ENCODE measurements at regions not wholly inside any gene's neighbourhood (a gene's known extent, or its start where the extent isn't known, plus 50 kb on each side); places are given as distances from the start of the nearest gene placed in this dataset.

- DNase-seq: no peak
Observed at GRCh38 chr2:167900435-167901114, 346.8 kb downstream of the STK39 start.

- DNase-seq: no peak
Observed at GRCh38 chr2:167898340-167898739, 349.1 kb downstream of the STK39 start.

GRCh38 chr2:167891841-167892240 is 355.6 kb downstream of the STK39 start:
- no peak for DNase-seq

GRCh38 chr2:167890739-167891138 is 356.7 kb downstream of the STK39 start:
- DNase-seq: no peak

- DNase-seq: no peak
Observed at GRCh38 chr2:167880415-167880814, 367.0 kb downstream of the STK39 start.

- no peak for DNase-seq
Observed at GRCh38 chr2:167875529-167875928, 371.9 kb downstream of the STK39 start.

- DNase-seq: no peak
Observed at GRCh38 chr2:167874812-167875211, 372.6 kb downstream of the STK39 start.

GRCh38 chr2:167871286-167871685 is 376.1 kb downstream of the STK39 start:
- DNase-seq: no peak

GRCh38 chr2:167869200-167869599 is 378.2 kb downstream of the STK39 start:
- DNase-seq: no peak

- no peak for DNase-seq
Observed at GRCh38 chr2:167863377-167863776, 384.0 kb downstream of the STK39 start.

GRCh38 chr2:167862782-167863181 is 384.6 kb downstream of the STK39 start:
- DNase-seq: no peak

GRCh38 chr2:167862296-167862695 is 385.1 kb downstream of the STK39 start:
- no peak for DNase-seq

- no peak for DNase-seq
Observed at GRCh38 chr2:167861574-167862193, 385.7 kb downstream of the STK39 start.

- DNase-seq: no peak
Observed at GRCh38 chr2:167860082-167860481, 387.3 kb downstream of the STK39 start.

- DNase-seq: no peak
Observed at GRCh38 chr2:167859676-167860075, 387.7 kb downstream of the STK39 start.

- DNase-seq: no peak
Observed at GRCh38 chr2:167858086-167858485, 389.3 kb downstream of the STK39 start.

- no peak for DNase-seq
Observed at GRCh38 chr2:167857416-167857815, 390.0 kb downstream of the STK39 start.

- no peak for DNase-seq
Observed at GRCh38 chr2:167856190-167856589, 391.2 kb downstream of the STK39 start.

- no peak for DNase-seq
Observed at GRCh38 chr2:167855211-167855610, 392.2 kb downstream of the STK39 start.

GRCh38 chr2:167853717-167854116 is 393.7 kb downstream of the STK39 start:
- DNase-seq: no peak

- DNase-seq: no peak
Observed at GRCh38 chr2:167851876-167852275, 395.5 kb downstream of the STK39 start.

GRCh38 chr2:167851323-167851860 is 396.0 kb downstream of the STK39 start:
- no peak for DNase-seq

GRCh38 chr2:167844714-167845530 is 402.5 kb downstream of the STK39 start:
- DNase-seq: no peak

- DNase-seq: no peak
Observed at GRCh38 chr2:167843657-167844056, 403.7 kb downstream of the STK39 start.
